GM19025 (cell line): ENCODE measurements at regions not wholly inside any gene's neighbourhood (a gene's known extent, or its start where the extent isn't known, plus 50 kb on each side); places are given as distances from the start of the nearest gene placed in this dataset.

ENCODE experiments used
- ATAC-seq: cut with Tn5 transposase; IDR thresholded peaks from one replicate; pipeline ENCODE4 v1.9.1; 2021; ENCODE audit warnings: mild to moderate bottlenecking, low read depth, moderate library complexity; ENCODE audit not compliant: unreplicated experiment

DNA sequence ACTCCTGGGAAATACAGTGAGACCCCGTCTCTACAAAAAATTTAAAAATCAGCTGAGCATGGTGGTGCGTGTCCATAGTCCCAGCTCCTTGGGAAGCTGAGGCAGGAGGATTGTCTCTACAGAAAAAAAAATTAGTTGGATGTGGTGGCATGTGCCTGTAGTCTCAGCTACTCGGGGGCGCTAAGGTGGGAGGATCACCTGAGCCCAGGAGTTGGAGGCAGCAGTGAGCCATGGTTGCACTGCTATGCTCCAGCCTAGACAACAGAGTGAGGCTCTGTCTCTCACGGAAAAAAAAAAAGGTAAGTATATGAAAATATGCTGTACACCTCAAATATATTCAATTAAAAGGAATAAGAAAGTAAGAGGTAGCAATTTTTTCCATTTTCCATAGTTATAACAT, 92.5 kb upstream of the TGIF1 start:
- no peak for ATAC-seq

DNA sequence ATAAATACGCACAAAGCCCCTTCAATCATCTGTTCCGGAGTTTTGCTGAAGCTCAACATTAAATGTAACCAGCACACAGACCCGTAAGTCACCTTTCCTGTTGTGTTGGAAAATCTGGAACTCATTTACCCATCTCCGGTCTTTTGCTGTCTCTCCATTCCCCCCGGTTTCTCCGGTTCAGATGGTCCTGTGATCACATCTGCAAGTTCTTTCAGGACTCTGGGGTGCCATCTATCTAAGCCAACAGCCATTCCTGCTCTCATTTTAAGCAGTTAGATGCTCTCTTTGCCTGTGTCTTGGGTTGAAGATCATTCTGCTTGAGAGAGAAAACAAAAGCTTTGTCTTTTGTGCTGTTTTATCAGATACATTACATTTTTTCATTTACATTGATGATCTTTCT, 91.7 kb upstream of the TGIF1 start:
- no peak for ATAC-seq

DNA sequence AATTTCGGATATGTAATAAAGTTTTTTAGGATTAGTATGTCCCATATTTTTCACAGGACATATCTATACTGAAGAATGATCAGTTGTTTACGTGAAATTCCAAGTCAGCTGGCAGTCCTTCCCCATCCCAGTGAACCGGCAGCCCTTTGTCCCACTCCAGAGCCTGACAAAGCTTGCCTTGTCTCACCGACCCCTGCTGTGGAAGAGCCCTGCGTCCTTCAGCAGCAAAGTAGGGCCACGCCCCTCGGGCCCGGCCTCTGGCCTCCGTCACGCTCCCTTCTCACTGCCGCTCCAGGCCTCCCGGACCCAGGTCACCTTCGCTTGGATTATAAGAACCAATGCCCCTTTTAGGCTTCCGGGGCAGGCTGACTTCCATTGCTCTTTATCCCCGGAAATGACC, 89.8 kb upstream of the TGIF1 start:
- ATAC-seq: no peak

DNA sequence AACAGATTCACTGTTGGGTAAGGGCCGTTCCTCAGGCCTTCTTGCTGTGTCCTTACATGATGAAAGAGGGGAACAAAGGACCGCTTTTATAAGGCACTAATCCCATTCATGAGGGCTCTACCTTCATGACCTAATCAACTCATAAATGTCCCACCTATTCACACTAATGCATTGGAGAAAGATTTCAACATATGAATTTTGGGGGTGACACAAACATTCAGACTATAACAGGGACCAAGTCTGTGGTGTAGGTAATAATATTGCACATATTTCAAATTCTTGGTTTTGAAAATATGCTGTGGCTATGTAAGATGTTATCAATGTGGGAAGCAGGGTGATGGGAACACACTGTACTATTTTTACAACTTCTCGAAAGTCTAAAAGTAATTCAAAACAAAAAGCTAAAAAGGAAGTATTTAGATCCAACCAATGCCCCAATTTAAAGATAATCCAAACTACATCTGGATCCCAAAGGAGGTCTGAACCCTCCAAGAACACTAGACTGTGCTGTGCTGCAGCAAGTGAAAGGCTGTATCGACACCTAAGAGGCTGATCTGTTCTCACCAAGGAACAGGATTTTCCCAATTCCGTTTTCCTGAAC, 82.4 kb upstream of the TGIF1 start:
- ATAC-seq: no peak

DNA sequence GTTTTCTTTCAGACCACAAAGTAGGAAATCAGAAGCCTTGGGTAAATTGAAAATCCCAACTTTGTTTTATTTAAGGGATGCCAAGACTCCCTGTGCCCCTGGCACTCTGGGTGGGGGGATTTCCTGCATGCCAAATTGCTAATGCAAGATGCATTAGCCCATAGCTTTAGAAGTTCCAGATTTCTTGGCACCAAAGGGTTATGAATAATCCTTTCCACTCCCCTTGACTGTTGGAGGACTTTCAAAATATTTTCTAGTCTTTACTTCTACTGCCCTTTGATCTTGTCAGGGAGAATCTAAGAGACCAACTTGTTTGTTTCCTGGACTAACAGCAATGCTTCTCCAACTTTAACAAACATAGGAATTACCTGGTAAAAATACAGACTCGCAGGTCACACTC, 81.8 kb upstream of the TGIF1 start:
- no peak for ATAC-seq

DNA sequence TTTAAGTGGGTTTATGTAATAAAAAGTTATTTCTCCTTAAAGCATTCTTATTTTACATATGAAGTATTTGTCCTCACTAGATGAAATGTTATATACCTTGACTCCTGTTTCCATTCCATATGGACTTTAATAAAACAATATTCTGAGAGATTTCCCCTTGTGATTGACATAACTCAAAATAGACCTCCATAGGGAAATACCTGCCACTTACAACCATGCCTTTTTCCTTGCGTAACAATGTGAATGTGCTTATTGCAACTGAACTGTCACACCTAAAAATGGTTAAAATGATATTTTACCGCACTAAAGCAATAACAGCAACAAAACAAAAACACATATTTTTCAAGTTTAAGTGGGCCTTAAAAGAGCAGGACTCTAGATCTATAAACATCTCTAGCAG, 70.3 kb upstream of the TGIF1 start:
- ATAC-seq: no peak

DNA sequence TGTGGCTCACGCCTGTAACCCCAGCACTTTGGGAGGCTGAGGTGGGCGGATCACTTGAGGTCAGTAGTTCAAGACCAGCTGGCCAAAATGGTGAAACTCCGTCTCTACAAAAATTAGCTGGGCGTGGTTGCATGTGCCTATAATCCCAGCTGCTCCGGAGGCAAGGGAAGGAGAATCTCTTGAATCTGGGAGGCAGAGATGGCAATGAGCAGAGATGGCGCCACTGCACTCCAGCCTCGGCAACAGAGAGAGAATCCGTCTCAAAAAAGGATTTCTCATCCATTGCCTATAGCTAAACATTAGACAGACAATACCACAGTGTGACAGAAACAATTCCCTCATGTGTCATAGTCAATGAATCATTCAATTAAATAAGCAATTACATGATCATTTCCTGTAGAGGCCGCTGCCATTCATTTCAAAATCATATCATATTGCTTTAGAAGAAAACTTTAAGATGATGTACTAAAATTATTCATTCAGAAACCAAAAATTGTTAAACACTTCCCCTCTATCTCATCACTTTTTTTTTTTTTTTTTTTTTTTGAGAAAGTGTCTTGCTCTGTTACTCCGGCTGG, 69.5 kb upstream of the TGIF1 start:
- no peak for ATAC-seq

DNA sequence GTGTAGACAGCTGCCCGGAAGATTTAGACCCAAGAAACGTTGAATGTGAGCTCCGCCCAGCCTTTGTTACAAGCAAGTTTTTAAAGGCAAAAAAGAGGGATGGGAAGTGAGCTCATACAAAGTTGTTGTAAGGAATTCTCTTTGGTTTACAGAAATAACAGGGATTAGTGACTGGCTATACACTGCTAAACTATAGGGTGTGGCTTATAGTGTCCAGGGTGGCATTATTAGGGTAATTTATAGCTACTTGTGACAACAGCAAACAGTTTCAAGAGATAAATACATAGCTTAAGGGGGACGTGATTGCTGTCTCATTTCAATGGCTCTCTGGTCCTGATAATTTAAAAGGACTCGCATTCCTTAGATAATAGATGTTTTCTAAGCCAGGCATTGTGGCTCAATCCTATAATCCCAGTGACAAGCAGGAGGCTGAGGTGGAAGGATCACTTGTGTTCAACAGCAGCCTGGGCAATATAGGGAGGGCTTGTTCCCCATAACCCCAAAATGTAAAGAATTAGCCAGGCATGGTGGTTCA, 66.5 kb upstream of the TGIF1 start:
- ATAC-seq: no peak

DNA sequence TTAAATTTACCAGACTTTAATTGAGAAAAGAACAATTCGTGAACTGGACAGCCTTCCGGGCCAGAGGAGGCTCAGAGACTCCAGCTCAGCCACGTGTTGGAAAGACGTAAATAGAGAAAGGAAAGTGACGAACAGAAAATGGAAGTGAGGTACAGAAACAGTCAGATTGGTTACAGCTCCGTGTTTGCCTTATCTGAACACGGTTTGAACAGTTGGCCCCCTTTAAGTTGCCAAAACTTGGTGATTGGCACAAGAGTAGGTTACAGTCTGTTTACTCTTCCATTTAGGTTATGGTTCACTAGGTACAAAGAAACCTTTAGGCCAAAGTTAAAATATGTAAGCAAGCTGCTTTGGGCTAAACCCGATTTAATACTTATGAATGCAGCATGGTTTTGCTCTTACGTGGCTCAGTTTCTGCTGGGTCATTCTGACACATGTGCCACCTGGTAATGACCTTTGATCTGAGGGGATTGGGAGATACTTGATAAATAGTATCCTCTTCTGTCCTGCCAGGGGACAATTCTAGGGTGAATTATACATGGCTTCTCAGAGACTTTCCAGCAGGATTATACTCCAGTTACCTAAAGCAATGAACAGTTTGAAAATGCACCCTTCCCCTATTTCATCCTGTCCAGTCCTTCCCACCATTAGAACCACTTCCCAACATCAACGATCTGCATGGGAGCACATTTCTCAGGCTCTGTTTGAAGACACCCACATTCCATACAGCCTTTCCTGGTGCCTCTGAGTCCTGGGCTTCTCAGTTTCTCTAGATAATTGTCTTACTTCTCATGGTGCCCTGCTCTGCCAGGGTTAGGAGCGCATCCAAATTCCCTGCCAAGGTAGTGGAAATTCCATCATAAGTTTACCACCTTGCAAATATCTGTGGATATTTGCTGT, 65.1 kb upstream of the TGIF1 start:
- ATAC-seq: peak; percentile 61

DNA sequence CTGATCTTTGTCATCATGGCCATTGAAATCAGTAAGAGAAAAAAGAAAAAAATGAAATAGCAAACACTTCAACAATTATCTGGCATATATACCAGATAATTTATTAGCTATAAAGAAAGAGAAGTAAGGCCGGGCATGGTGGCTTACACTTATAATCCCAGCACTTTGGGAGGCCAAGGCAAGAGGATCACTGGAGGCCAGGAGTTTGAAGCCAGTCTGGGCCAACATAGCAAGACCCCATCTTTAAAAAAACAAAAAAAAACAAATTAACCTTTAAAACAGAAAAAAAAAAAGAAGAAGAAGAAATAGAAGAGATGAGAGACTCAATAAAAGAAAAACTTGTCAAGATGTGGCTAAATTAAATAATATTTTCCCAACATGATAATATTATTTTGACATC, 61.6 kb upstream of the TGIF1 start:
- ATAC-seq: no peak

DNA sequence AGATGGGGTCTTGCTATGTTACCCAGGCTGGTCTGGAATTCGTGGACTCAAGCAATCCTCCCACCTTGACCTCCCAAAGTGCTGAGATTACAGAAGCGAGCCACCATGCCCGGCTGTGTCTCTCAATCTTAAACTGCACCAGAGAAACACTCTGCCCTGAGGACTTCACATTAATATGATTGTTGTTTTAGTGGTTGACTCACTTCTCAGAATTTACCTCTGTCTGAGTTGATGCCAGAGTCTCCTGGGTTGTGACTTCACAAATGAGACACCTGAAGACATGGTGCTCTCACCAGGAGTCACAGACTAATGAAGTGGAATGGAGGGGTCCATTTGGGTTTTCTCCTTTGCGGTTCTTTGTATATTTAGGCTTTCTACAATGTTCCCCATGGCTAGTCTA, 61.0 kb upstream of the TGIF1 start:
- no peak for ATAC-seq

DNA sequence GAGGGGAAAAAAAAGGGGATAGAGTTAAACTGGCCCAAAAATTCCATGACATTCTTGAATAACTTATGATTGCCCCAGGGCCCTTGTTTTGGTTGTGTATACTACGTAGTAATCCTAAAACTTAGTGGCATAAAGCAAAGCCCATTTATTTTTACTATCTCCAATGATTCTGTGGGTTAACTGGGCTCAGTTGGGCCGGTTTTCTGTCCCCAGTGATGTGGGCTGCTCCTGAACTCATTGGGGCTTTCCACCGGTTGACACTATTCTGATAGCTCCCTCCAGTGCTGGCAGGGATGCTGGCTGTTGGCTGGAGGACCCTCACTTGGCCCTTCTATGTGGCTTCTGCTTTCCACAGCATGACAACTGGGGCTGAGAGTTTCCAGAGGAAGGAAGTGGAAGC, 60.0 kb upstream of the TGIF1 start:
- no peak for ATAC-seq

DNA sequence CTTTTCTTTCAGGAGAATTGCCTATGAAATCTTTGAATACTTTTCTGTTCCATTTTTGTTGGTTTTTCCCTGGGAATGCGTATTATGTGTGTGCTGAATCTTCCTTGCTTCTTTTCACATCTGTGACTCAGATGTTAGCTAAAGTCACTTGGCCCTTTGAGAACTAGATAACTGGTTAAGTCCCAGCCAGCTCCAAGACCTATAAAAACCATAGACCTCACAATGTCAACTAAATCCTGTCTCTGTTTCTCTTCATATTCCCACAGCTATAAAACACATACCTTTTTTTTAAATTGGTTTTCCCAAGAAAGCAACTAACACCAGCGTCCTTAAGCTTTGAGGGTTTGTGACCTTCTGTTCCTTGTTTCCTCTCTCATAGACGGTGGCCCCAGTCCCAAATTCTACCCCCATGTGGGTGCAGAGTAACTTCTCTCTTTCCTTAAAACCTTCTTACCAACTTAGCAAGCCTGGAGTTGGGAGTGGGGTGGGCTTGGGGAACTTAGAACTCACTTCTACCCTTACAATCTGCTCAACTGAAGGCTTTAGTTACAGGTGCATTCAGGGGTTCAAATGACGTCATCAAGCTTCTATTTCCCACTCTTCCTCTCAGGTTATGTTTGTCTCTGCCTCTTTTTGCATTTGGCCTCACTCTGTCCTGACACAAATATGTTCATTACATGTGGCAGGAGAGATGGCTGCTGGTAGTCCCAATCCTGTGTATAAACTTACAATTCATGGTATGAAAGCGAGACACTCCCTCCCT, 58.1 kb upstream of the TGIF1 start:
- no peak for ATAC-seq

DNA sequence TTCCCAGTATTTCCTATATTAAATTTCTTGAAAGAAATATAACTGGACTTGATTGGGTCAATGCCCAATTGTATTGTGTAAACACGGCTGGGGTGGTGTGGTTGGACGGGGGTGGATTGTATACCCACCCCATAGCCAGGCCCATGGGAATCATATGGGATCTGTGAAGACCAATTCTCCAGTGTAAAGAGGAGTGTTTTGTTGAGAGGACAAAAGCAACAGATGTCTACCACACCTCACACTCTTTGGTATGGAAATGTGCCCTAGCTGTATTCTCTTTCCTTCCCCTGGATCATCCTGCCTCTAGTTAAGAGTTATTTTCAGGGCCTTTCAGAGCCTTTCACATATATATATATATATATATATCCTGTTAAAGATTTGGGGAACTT, 57.5 kb upstream of the TGIF1 start:
- no peak for ATAC-seq

DNA sequence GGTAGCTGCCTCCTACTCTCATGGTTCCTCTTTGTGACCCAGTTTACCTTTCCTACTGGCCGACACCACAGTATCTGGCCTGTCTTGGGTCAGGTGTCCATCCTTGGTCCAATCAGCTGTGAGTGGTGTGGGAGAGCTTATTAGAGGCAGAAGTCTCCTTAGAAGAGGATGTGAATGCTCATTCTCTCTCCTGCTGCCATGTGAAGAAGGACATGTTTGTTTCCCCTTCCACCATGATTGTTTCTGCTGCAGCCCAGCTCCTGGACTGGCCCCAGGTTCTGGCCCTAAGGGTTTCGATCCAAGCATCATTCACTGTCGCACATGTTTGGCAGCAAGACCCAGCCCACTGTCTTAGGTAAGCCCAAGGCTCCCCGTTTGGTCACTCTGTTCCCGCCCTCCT, 55.3 kb upstream of the TGIF1 start:
- ATAC-seq: no peak

DNA sequence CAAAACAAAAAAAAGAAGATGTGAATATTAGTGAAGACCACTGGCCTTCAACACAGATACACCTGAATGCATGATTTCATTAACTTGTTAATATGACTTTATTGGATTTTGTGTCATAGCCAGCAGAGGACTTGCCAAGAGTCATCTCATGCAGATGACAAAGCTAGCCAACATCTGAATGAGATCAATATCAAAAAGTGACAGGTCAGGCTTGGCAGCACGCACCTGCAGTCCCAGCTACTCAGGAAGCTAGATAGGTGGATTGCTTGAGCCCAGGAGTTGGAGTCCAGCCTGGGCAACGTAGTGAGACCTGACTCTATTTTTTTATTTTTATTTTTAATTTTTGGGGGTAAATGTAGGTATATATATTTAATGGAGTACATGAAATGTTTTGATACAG, 54.5 kb upstream of the TGIF1 start:
- ATAC-seq: no peak

DNA sequence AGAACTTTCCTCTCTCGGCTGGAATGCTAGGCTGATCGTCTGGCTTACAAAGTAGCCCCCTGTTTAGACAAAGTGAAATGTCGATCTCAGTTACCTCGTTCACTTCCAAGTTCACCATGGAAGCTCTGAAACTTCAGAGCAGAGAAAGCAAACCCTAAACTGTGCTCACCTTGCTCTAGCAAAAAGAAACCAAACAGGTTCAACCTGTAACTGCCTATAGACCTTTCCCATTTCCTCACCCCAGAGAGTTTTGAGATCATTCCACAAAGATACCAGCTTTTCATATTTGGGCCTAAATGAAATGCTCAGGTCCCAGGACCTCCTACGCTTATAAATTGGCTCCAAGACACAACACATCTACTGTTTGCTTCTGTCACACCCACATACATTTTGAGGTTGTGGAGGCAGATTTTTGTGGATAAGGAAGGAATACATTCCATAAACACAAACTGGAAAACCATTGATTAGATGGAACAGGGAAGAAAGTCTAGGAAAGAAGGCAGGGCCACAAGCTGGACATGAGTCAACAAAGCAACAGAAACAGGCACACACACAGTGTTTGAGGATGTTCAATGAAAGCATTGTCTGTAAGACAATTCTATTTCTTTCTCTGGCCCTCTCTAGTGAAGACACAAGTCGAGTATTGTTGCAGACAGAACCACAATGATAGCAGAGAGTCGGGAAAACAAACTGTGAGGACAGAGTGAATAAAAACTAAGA, 52.8 kb upstream of the TGIF1 start:
- ATAC-seq: no peak

DNA sequence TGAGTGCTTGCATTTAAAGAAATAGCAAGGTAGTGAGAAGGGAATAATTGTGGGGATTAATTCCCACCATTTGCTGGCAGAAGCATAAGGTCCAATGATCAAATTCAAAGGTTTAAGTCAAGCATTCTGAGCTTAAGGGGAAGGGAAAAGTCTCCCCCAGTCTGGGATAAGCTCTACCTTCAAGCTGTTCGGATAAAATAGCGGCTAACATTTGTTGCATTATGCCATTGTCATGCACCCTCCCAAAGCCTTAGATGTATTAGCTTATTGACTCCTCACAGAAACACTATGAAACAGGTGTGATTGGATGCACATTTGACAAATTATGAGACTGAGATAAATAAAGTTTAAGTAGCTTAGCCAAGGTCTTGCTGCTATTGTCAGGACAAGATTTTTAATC, 52.2 kb upstream of the TGIF1 start:
- no peak for ATAC-seq
